Gastrocnemius medialis (tissue), 4 donors: ENCODE measurements at regions not wholly inside any gene's neighbourhood (a gene's known extent, or its start where the extent isn't known, plus 50 kb on each side); places are given as distances from the start of the nearest gene placed in this dataset.

Experiments
- ATAC-seq, 2 donors: fragments of 150-250 bp; one replicate each; pipeline ENCODE4 v1.9.1; 2016
- DNase-seq, 2 donors: peaks; one replicate each; pipeline ENCODE4 v3.0.0-alpha.2; 2019
- H3K27ac ChIP-seq, 4 donors: fragments of 200-600 bp; sonication (generic); 1 replicate in 1 of 4; 2 replicates in 3 of 4; pipeline ENCODE4 v1.5.1; 2016 to 2018; ENCODE audit warnings: mild to moderate bottlenecking in 2 of 4, moderate library complexity in 1 of 4
- H3K27me3 ChIP-seq, 3 donors: fragments of 200-600 bp; sonication (generic) in 2 of 3; 1 replicate in 1 of 3; 2 replicates in 2 of 3; pipeline versions ENCODE4 v1.5.1 to v1.6.0; 2016 to 2019; ENCODE audit warnings: mild to moderate bottlenecking in 1 of 3, moderate library complexity in 1 of 3
- H3K36me3 ChIP-seq, 2 donors: fragments of 200-600 bp; sonication (generic) in 1 of 2; one replicate each; pipeline ENCODE4 v1.5.1; 2017 to 2018
- H3K4me1 ChIP-seq, 2 donors: fragments of 200-600 bp; sonication (generic) in 1 of 2; one replicate each; pipeline ENCODE4 v1.5.1; 2016 to 2017; ENCODE audit warnings: mild to moderate bottlenecking in 2 of 2
- H3K4me3 ChIP-seq, 4 donors: fragments of 200-600 bp; sonication (generic) in 3 of 4; 1 replicate in 1 of 4; 2 replicates in 3 of 4; pipeline ENCODE4 v1.5.1; 2016 to 2019; ENCODE audit warnings: mild to moderate bottlenecking in 2 of 4
- H3K9me3 ChIP-seq, 3 donors: fragments of 200-600 bp; sonication (generic) in 2 of 3; 1 replicate in 1 of 3; 2 replicates in 2 of 3; pipeline ENCODE4 v1.5.1; 2016 to 2019
- POLR2A ChIP-seq, 2 donors: fragments of 450-650 bp; IDR thresholded peaks; one replicate each; pipeline ENCODE4 v1.6.1; 2017; ENCODE audit warnings: antibody characterized with exemption in 2 of 2, mild to moderate bottlenecking in 2 of 2, moderate library complexity in 2 of 2
- in situ Hi-C, 4 donors: fragments of 200-750 bp; cut with MboI; loops; one replicate each; pipeline versions ENCODE4 v1.15.0 to v1.8.0; 2017; ENCODE audit warnings: low sequenced_read_pairs in 4 of 4
- intact Hi-C: fragments of 100-400 bp; cut with DNase I; formaldehyde crosslinking; loops from one replicate; pipeline ENCODE4 v1.15.1; 2023; ENCODE audit warnings: low total_unique reads
- TF ChIP-seq, protein P1 (sequence below), 5 experiments: fragments of 450-650 bp in 3 of 5; fragments of 200-600 bp in 2 of 5; sonication (generic) in 2 of 5; IDR thresholded peaks in 4 of 5; conservative IDR thresholded peaks in 1 of 5; 1 replicate in 4 of 5; 2 replicates in 1 of 5; pipeline ENCODE4 v1.5.1; 2016 to 2019; ENCODE audit warnings: antibody characterized with exemption in 5 of 5, mild to moderate bottlenecking in 3 of 5, moderate library complexity in 3 of 5

- DNase-seq: no peak
- Histone ChIP-seq H3K27ac (no peak overlapping the region), H3K27me3 (peaks cover 0 to 4% (median 4%) of the 10 kb centered on the region in 3 donors), H3K4me1 (peaks cover 7% of the 10 kb centered on the region in 2 donors), H3K4me3 (no peak overlapping the region), H3K36me3 (no peaks in the 10 kb centered on the region), H3K9me3 (no peaks in the 10 kb centered on the region)
- in situ Hi-C loops (no loop called here), intact Hi-C loops (no loop called here)
- ATAC-seq: no peak
- no peak for TF ChIP-seq POLR2A (IDR thresholded peaks at IDR 0.05)
- TF ChIP-seq, protein P1, sequence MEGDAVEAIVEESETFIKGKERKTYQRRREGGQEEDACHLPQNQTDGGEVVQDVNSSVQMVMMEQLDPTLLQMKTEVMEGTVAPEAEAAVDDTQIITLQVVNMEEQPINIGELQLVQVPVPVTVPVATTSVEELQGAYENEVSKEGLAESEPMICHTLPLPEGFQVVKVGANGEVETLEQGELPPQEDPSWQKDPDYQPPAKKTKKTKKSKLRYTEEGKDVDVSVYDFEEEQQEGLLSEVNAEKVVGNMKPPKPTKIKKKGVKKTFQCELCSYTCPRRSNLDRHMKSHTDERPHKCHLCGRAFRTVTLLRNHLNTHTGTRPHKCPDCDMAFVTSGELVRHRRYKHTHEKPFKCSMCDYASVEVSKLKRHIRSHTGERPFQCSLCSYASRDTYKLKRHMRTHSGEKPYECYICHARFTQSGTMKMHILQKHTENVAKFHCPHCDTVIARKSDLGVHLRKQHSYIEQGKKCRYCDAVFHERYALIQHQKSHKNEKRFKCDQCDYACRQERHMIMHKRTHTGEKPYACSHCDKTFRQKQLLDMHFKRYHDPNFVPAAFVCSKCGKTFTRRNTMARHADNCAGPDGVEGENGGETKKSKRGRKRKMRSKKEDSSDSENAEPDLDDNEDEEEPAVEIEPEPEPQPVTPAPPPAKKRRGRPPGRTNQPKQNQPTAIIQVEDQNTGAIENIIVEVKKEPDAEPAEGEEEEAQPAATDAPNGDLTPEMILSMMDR (IDR thresholded peaks at IDR 0.05 in 4 of 5, conservative IDR thresholded peaks at IDR 0.05 in 1 of 5): no peak
These were observed 99.9 kb upstream of the MAP1LC3B2 start for GRCh38 chr12:116459011-116459875.

GRCh38 chr12:116459916-116460663 lies 99.1 kb upstream of the MAP1LC3B2 start:
- H3K27ac ChIP-seq: no peak overlapping the region
- H3K36me3 ChIP-seq: no peaks in the 10 kb centered on the region
- in situ Hi-C loops: no loop called here
- H3K4me3 ChIP-seq: no peak overlapping the region
- peaks cover 0 to 4% (median 3%) of the 10 kb centered on the region in 3 donors for H3K27me3 ChIP-seq
- ATAC-seq (no peak), DNase-seq (no peak)
- no peak for TF ChIP-seq POLR2A (IDR thresholded peaks at IDR 0.05)
- TF ChIP-seq, protein P1 (IDR thresholded peaks at IDR 0.05 in 4 of 5, conservative IDR thresholded peaks at IDR 0.05 in 1 of 5): no peak
- peaks cover 7% of the 10 kb centered on the region in 2 donors for H3K4me1 ChIP-seq
- intact Hi-C loops: no loop called here
- H3K9me3 ChIP-seq: no peaks in the 10 kb centered on the region

GRCh38 chr12:116461060-116461459 lies 98.1 kb upstream of the MAP1LC3B2 start:
- in situ Hi-C loops: no loop called here
- DNase-seq: no peak
- TF ChIP-seq, protein P1 (IDR thresholded peaks at IDR 0.05 in 4 of 5, conservative IDR thresholded peaks at IDR 0.05 in 1 of 5): no peak
- TF ChIP-seq POLR2A (IDR thresholded peaks at IDR 0.05): no peak
- Histone ChIP-seq H3K36me3 (no peaks in the 10 kb centered on the region), H3K4me3 (no peak overlapping the region), H3K27ac (no peak overlapping the region), H3K27me3 (peaks cover 0 to 4% (median 0%) of the 10 kb centered on the region in 3 donors), H3K4me1 (peaks cover 7% of the 10 kb centered on the region in 2 donors), H3K9me3 (no peaks in the 10 kb centered on the region)
- intact Hi-C loops: no loop called here
- no peak for ATAC-seq

GRCh38 chr12:116463366-116463765 lies 95.8 kb upstream of the MAP1LC3B2 start:
- Histone ChIP-seq H3K27me3 (peaks cover 0 to 4% (median 0%) of the 10 kb centered on the region in 3 donors), H3K36me3 (no peaks in the 10 kb centered on the region), H3K4me3 (no peak overlapping the region), H3K9me3 (no peaks in the 10 kb centered on the region), H3K27ac (no peak overlapping the region), H3K4me1 (no peaks in the 10 kb centered on the region)
- in situ Hi-C loops (no loop called here), intact Hi-C loops (no loop called here)
- ATAC-seq: no peak
- no peak for DNase-seq
- no peak for TF ChIP-seq POLR2A (IDR thresholded peaks at IDR 0.05)
- TF ChIP-seq, protein P1 (IDR thresholded peaks at IDR 0.05 in 4 of 5, conservative IDR thresholded peaks at IDR 0.05 in 1 of 5): no peak
